IPS DF 4.7 (cell line): ENCODE measurements at regions not wholly inside any gene's neighbourhood (a gene's known extent, or its start where the extent isn't known, plus 50 kb on each side); places are given as distances from the start of the nearest gene placed in this dataset.

ENCODE experiments used
- DNase-seq: peaks from one replicate; pipeline ENCODE4 v3.0.0-alpha.2; 2013; ENCODE audit warnings: low spot score; ENCODE audit errors: extremely low read depth

DNA sequence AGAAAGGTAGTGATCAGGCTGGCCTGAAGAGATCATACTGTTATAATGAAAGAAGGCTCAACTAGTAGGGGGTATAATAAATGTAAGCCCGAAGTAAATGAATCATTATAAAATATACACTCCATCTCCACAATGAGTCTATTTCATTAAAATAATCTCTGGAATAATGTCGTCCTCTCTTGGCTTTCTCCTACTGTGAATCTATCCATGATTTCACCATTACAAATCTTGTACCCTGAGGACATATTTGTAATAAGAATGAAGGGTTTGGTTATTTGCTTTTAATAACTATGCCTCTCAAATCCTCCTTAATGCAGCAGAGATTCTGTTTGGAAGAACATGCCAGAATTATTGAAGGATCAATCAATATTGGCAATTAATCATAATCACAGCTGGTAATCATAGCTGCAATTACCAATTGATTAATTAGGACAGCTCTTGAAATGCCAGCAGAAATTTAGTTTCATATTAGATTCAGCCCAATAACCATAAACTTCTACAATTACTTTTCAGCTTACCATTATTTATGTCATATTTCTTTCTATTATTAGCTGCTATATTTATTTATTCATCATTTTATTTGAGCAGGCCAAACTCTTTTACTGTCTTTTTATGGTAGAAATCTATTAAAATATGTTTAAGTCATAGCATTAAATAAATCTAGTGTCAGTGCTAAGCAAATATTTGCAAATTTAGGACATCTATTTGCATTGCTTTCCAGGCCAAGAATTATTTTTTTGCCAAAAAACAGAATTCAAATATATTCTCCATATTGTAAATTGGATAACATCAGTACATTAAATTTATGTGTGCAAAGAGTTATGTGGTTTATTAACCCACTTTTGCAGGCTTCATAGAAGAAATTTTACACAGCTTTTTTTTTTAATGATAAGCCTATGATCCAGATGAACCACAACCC lies 588.4 kb upstream of the LRRC4C start:
- DNase-seq, result no peak

DNA sequence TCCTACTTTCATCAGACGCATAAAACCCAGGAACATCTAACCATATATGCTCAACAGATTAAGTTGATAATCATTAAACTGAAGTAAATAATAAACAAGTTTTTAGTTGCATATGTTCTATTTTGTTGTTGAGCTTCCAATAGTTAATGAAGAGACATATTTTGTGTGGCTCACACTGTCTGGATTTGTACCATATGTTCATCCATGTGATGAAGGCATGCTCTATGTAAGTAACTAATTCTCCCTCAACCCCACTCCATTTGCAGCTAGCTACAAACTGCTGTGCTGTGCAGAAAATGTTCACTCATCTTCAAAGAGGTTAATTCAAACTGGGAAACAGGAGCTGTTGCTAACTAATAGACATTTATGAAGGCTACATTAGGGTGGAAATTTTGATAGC lies 589.7 kb upstream of the LRRC4C start:
- no peak for DNase-seq

DNA sequence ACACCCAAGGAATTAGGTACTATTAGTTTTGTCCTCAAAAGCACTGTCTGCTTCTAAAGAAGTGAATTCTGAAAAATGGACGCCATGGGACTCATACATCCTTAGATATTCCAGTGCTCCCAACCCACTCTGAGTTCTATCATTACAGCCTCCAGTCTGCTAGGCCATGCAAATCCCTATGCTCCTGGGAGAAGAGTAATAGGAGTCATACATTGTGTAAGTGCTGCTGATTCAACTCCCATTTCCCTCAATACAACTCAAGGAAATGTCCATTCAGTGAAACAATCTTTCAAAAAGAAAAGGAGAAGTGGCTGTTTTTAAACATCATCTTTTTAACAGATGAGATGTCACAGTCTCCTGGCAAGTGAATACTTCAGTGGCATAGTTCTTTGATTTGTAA lies 590.2 kb upstream of the LRRC4C start:
- no peak for DNase-seq

DNA sequence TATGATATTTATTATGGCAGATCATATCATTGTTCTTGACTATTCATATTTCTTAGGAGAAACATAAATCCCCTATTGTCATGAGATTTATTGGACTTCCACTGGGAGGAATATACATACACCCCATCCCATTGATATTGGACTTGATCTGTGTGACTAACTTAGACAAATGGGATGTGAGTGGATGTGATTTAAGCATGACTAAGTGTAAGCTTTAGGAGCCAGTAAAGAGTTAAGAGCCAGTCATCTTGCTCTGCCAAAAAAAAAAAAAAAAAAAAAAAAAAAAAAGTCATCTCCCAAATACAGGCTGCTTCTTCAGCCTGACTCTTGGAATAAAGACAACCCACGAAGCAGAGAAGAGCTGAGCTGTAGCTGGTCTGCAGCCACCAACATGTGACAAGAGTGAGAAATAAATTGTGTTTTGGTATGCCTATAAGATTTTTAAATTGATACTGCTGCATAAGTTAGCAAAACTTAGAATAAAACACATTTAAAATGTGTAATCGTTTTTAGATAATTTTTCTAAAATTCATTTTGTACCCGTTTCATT lies 595.0 kb upstream of the LRRC4C start:
- no peak for DNase-seq

DNA sequence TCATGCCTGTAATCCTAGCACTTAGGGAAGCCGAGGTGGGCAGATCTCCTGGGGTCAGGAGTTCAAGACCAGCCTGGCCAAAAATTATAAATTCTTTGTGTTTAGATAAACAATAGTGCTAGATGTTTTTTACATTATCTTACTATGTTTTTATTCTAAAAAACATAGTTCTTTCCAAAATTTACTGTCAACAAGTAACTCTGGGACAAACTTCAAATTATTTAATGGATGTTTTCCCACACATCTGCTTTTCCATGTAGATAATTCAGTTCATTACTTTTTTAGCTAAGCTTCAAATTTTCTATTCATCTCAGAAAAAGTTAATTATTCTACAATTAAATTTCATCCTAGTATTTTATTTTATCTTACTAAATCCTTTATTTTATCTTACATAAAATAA lies 596.2 kb upstream of the LRRC4C start:
- no peak for DNase-seq

DNA sequence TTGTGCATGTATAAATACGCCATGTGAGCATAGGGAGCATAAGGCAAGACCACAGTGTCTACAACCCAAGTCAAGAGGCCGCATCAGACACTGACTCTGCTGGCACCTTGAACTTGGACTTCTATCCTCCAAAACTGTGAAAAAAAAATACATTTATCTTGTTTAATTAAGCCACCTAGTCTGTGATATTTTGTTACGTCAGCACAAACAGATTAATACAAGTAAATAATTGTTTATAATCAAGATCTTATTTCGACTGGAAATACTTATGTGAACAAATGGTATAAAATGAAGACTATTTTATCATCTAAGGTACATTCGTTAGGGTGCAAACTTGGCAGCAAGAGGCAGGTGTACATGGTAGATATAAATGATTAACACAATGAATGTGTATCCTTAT lies 599.3 kb upstream of the LRRC4C start:
- DNase-seq, result no peak

DNA sequence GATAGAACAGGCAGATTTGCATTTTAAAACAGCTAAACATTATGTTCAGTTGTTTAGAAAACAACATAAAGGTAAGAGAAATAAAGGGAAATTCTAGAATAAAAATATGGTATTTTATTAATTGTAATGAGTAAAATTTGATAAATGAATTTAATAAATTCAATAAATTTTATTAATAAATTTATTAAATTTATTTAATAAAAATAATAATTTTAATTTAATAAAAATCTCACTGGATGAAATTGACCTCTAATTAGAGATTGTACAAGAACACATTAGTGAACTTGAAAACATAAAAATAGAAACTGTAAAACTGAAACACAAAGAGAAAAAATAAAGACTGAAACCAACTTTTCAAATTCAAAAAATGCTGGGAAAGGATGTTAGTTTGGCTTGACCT lies 605.7 kb upstream of the LRRC4C start:
- DNase-seq, result no peak

DNA sequence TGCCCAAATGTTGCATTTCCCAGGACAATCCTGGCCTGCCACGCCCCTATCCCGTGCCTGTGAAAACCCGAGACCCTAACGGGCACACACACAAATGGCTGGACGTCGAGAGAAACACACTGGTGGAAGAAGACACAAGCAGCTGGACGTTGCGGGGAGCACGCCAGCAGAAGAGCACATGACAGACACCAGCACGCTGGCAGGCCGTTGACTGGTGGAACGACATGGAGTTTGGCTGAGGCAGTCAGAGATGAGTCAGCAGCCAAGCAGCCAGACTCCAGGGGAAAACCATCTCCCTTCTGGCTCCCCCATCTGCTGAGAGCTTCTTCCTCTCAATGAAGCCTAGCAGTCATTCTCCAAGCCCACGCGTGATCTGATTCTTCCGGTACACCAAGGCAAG lies 606.7 kb upstream of the LRRC4C start:
- no peak for DNase-seq

DNA sequence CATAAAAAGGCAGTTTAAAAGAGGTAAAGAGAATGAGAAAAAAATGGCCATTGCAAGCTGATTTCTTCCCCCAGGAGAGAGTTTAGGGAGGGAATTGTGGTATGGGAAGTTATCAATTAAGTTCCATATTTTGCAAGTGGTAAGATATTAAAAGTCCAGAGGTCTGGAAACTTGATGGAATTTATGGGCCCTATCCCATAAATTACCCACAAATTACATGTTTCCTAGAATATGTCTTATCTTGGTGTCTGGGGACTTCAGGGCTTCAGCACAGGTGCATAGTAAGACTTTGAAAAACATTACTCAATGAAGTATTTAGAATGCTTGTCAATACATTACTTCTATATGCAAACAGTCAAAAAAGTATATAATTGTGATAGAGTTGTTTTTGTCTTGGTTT lies 614.9 kb upstream of the LRRC4C start:
- DNase-seq, result no peak

DNA sequence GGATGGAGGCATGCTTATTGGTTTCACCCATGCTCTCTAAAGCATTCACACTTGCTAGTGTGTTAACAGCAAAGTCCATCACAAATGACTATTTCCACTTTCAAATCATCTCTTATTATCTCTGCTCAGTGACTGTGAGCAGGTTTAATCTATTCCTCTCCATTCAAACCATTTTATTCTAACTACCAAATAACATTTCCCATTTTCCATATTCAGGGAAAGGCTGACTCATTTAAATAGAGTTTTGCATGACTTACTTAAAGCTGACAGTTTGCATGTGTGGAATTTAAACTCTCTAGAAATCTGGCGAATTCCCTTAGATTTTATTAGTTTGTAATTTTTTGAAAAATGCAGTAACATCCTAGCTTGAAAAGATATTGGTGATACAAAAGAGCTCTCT lies 615.7 kb upstream of the LRRC4C start:
- no peak for DNase-seq

DNA sequence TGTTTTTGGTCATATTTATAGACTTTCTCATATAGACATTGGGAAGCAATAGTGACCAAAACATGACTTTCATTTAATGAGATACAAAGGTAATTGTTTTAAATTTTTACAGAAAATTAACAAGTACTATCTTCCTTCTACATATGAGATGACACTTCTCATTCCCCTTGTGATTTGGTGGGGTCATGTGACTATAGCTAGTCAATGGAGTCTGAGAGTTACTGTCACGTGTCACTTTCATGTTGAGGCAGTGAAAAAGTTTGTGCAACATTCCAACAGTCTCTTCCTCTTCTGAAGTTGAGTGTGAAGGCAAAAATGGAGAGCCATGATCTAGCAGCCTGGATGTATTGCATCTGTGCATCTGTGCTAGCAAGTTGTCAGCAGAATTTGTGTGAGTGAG lies 618.3 kb upstream of the LRRC4C start:
- DNase-seq, result no peak

DNA sequence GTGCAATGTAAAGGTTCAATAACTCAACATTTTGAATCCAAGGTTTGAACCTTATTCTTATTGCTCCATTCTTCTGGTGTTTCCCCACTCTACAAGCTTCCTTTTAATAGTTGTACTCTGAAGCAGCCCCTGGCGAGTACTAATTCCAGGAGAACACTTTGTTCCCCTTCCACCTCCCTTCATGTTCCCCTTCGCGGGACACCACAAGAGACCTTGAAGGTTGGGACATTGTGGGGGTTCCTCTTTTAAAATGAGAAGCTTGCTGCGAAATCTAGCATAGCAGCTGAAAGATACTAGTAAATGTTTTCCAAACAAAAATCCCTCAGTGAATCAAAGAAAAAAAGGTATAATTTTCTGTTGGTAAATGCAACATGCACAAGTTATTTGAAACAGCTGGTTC lies 626.3 kb upstream of the LRRC4C start:
- DNase-seq, result no peak

DNA sequence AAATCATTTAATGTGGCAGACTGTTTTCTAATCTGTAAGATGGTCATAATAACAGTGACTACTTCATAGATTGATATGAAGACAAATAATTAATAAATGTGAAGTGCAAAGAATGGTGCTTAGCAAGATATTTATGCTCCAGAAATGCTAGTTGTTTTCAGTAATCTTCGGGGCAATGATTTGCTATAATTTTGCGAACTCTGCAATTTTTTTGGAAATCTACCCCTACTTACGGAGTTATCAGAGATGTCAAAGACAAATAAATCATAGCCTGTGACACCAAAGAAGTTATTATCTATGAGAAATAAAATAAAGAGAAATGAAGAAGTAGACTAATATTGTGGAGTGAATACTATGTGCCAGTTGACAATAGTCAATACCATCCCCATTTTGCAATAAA lies 634.1 kb upstream of the LRRC4C start:
- no peak for DNase-seq

DNA sequence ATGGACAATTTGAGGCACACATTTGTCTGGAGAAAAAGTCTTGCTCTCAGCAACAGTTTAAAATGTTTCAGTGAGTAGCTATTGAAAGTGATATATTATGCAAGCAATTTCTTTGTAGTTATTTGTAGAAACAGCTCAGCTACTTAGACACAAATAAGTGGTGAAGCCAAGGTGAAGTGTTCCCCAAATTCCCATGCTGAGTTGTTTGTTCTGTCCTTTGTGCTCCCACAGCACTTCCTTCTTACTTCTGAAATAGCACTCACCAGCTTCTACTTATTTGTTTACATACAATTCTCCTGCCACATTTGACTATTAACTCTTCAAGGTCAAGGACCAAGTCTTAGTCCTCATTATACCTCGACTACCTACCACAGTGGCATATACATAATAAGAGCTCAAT lies 638.6 kb upstream of the LRRC4C start:
- no peak for DNase-seq

DNA sequence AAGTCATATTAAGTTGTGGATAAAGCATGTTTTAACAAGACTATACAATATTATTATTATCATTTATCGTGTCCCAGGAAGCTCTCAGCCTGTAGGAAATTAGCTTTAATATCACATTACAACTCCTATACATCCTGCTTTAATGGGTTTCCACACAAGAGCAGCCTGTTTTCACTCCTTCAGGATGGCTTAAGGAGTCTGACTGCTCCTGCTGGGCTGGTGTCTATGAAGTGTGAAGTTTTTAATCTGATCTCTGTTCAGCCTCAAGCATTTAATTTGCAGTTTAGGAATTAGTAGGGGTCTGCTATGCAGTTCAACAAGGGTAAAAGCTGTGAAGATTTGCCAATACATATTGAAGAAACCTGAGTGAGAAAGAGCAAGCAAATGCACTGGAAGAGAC lies 653.4 kb upstream of the LRRC4C start:
- no peak for DNase-seq

DNA sequence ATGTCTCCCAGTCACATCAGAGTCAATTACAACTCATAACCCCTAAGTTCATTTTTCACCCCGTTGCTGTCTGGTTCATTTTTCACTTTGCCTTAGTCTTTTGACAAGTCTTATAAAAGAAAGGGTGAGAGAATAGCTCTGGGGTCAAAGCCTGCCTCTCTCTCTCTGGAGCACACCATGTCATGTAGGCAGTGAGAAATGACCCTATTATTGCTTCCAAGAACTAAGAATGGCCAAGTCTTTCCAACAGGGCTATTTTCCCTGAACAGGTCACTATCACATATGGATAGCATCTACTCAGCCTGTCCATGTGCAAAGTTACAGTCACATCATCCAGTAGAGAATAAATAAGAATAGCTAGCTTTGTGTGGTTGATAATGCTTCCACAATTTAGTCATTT lies 655.5 kb upstream of the LRRC4C start:
- no peak for DNase-seq

DNA sequence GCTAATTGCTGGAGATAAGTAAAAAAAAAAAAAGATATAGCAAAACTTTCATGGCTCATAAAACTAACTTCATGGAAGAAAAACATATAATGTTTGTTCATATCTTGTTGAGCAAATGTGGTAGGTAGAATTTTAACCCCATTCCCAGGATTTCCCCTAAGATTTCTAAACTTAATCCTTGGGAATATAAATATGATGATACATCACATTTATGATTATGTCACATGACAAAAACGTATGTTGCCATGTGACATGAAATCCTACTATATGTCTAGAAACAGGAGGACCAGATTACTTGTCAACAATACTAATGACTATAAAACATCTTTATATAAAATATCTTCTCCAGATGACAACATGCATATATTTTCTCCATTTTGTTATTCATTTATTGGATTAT lies 679.0 kb upstream of the LRRC4C start:
- no peak for DNase-seq

DNA sequence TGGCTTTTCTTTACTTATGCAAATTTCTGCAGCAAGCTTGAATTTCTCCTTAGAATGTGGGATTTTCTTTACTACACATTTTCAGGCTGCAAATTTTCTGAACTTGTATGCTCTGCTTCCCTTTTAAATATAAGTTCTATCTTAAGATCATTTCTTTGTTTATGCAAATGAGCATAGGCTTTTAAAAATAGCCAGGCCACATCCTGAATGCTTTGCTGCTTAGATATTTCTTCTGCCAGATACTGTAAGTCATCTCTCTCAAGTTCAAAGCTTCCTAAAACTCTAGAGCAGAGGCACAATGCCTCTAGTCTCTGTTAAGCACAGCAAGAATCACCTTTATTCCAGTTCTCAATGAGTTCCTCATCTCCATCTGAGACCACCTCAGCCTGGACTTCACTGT lies 685.9 kb upstream of the LRRC4C start:
- no peak for DNase-seq

DNA sequence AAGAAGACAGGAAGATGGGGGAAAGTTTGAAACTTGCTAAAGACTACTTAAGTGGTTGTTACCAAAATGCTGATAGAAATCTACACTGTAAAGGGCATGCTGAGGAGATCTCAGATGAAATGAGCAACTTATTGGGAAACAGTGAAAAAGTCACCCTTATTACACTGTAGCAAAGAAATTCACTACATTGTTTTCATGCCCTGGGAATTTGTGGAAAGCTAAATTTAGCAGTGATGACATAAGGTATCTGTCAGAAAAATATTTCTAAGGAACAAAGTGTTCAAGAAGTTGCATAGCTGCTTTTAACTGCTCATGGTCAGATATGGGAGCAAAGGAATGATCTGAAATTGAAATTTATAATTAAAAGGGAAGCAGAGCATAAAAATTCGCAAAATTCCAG lies 702.4 kb upstream of the LRRC4C start:
- DNase-seq, result no peak

DNA sequence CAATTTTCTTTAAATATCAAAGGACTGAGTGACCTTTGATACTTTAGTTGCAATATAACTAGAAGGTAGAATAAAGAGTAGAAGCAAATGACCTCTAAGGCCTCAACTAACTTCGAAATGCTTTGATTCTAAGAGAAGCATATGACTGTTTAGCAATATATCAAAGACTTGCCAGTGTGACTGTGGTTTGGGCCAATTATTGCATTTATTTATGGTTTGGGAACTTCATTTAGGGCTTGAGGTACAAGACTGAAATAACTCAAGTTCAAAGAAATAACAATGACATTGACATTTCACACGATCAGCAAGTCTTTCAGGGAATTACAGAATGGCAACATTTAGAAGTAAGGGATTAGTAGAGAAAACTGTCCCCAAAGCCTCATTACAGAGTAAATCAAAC lies 709.7 kb upstream of the LRRC4C start:
- DNase-seq, result no peak

DNA sequence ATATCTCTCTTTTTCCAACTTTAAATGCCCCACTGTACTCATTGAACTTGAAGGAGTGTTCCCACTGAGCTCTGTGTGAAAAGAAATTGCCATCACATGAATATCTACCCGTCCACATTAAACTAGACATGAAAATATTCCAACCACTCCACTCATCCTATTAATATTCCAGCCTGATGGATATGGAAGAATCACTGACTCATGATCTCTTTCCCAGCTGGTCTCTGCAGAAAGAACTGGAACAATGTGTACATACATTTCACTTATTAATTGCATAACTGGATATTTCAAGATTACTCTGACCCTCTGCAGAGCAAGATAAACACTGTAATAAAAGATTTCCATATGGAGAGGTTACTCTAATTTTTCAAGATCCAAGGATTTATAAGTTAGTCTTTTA lies 711.1 kb upstream of the LRRC4C start:
- no peak for DNase-seq

DNA sequence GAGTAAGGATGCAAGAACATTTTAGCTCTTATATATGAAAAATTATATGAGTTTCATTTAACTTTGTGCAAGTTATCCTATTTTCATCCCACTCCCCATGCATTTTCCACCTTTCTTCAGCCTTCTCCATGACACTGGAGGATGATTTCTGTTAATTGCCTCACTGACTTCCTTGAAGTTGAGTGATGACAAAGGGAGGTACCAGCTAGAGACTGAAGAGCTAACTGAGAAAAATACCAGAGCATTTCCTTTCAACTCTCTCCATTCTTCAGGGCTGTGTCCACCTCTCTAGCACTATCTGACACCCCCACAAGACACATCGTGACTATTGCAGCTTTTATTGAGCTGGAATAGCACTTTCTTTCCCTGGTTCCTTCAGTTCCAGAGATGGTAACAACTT lies 711.6 kb upstream of the LRRC4C start:
- DNase-seq, result no peak

DNA sequence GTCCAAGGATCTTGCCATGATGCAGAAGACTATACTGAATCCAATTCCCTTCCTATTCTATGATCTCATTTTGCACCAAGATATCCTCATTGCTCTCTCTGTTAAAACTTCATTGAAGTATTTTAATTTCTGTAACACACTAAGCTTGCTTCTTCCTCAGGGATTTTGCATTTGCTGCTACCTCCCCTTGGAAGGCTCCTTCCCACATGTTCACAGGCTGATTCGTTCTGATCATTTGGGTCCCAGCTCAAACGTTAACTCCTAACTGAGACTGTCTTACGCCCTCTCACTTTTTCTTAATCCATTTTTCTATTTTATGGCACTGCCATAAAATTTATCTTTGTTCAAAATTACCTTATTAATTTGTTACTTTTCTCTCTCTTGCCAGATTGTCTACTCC lies 713.0 kb upstream of the LRRC4C start:
- DNase-seq, result no peak
